DOHH2 (cell line): ENCODE measurements at regions not wholly inside any gene's neighbourhood (a gene's known extent, or its start where the extent isn't known, plus 50 kb on each side); places are given as distances from the start of the nearest gene placed in this dataset.

Experiments
- H3F3A ChIP-seq: fragments of 200-600 bp; sonication (generic), shearing (Covaris generic); 2 replicates; pipeline ENCODE4 v1.6.0; 2016; ENCODE audit warnings: antibody characterized with exemption, mild to moderate bottlenecking; ENCODE audit not compliant: control insufficient read depth, insufficient read depth
- H3K27ac ChIP-seq: fragments of 200-600 bp; sonication (generic); 2 replicates; pipeline ENCODE4 v1.5.1; 2014; ENCODE audit warnings: low read depth, mild to moderate bottlenecking, low read length, moderate library complexity
- H3K27me3 ChIP-seq: fragments of 200-600 bp; sonication (generic); 2 replicates; pipeline ENCODE4 v1.6.1; 2014; ENCODE audit warnings: mild to moderate bottlenecking, low read length, mixed read lengths; ENCODE audit not compliant: control insufficient read depth
- H3K36me3 ChIP-seq: fragments of 200-600 bp; sonication (generic); 2 replicates; pipeline ENCODE4 v1.6.1; 2014; ENCODE audit warnings: mild to moderate bottlenecking, low read length, moderate library complexity, mixed read lengths; ENCODE audit not compliant: control insufficient read depth
- H3K4me1 ChIP-seq: fragments of 200-600 bp; sonication (generic); 2 replicates; pipeline ENCODE4 v1.6.1; 2014; ENCODE audit warnings: mild to moderate bottlenecking, low read length, mixed read lengths; ENCODE audit not compliant: control insufficient read depth
- H3K4me2 ChIP-seq: fragments of 200-600 bp; sonication (generic); 2 replicates; pipeline ENCODE4 v1.6.0; 2014; ENCODE audit warnings: mild to moderate bottlenecking, low read length, moderate library complexity
- H3K4me3 ChIP-seq: fragments of 200-600 bp; sonication (generic); 2 replicates; pipeline ENCODE4 v1.5.1; 2014; ENCODE audit warnings: mild to moderate bottlenecking, low read length, mixed read lengths
- H3K79me2 ChIP-seq: fragments of 200-600 bp; sonication (generic); 2 replicates; pipeline ENCODE4 v1.6.1; 2014; ENCODE audit warnings: mild to moderate bottlenecking, low read length, mixed read lengths; ENCODE audit not compliant: control insufficient read depth
- H3K9me2 ChIP-seq: fragments of 200-600 bp; sonication (generic); replicated peaks from 2 replicates; pipeline ENCODE4 v1.6.1; 2014; ENCODE audit warnings: mild to moderate bottlenecking, low read length, mixed read lengths; ENCODE audit not compliant: control insufficient read depth
- H3K9me3 ChIP-seq: fragments of 200-600 bp; sonication (generic); 2 replicates; pipeline ENCODE4 v1.6.1; 2014; ENCODE audit warnings: antibody characterized with exemption, low read length, mixed read lengths; ENCODE audit not compliant: control insufficient read depth, insufficient read depth
- H4K20me1 ChIP-seq: fragments of 200-600 bp; sonication (generic); 2 replicates; pipeline ENCODE4 v1.6.0; 2014; ENCODE audit warnings: low read depth, mild to moderate bottlenecking, antibody characterized with exemption, low read length, moderate library complexity; ENCODE audit not compliant: control insufficient read depth, insufficient read depth
- CTCF ChIP-seq: fragments of 200-600 bp; sonication (generic); IDR thresholded peaks from one replicate; pipeline ENCODE4 v1.5.1; 2014; ENCODE audit warnings: antibody characterized with exemption, mild to moderate bottlenecking, low read depth, low read length; ENCODE audit not compliant: poor library complexity, severe bottlenecking
- EZH2phosphoT487 ChIP-seq: fragments of 200-600 bp; sonication (generic); IDR thresholded peaks from 2 replicates; pipeline ENCODE4 v1.6.1; 2017; ENCODE audit warnings: borderline replicate concordance, mild to moderate bottlenecking, antibody characterized with exemption, low read length, moderate library complexity, mixed read lengths

GRCh38 chr6:112468359-112468758 is 121.2 kb downstream of the RFPL4B start:
- Histone ChIP-seq H3K4me1 (peaks cover 6% of the 10 kb centered on the region), H3K4me2 (no peak overlapping the region), H3K36me3 (no peaks in the 10 kb centered on the region), H3K4me3 (no peak overlapping the region), H3K27me3 (no peaks in the 10 kb centered on the region), H3K9me2 (no peaks in the 10 kb centered on the region), H3K9me3 (no peaks in the 10 kb centered on the region), H3F3A (no peaks in the 10 kb centered on the region), H4K20me1 (no peaks in the 10 kb centered on the region), H3K79me2 (no peaks in the 10 kb centered on the region), H3K27ac (no peak overlapping the region)
- TF ChIP-seq CTCF (no peak), EZH2phosphoT487 (no peak)

- H3K4me2 ChIP-seq, result no peak overlapping the region
- no peaks in the 10 kb centered on the region for H3F3A ChIP-seq
- no peaks in the 10 kb centered on the region for H3K9me2 ChIP-seq
- no peak overlapping the region for H3K4me3 ChIP-seq
- H3K4me1 ChIP-seq, result peaks cover 6% of the 10 kb centered on the region
- TF ChIP-seq CTCF (no peak), EZH2phosphoT487 (no peak)
- no peak overlapping the region for H3K27ac ChIP-seq
- no peaks in the 10 kb centered on the region for H3K9me3 ChIP-seq
- H4K20me1 ChIP-seq, result no peaks in the 10 kb centered on the region
- H3K79me2 ChIP-seq, result no peaks in the 10 kb centered on the region
- no peaks in the 10 kb centered on the region for H3K36me3 ChIP-seq
- no peaks in the 10 kb centered on the region for H3K27me3 ChIP-seq
Measured at GRCh38 chr6:112469306-112469705, 122.2 kb downstream of the RFPL4B start.

- Histone ChIP-seq H3K79me2 (no peaks in the 10 kb centered on the region), H4K20me1 (no peaks in the 10 kb centered on the region), H3K9me2 (no peaks in the 10 kb centered on the region), H3K4me3 (no peak overlapping the region), H3K9me3 (no peaks in the 10 kb centered on the region), H3F3A (no peaks in the 10 kb centered on the region), H3K4me1 (peaks cover 6% of the 10 kb centered on the region), H3K27ac (no peak overlapping the region), H3K36me3 (no peaks in the 10 kb centered on the region), H3K4me2 (no peak overlapping the region), H3K27me3 (no peaks in the 10 kb centered on the region)
- TF ChIP-seq CTCF (no peak), EZH2phosphoT487 (no peak)
Measured at GRCh38 chr6:112470376-112470775, 123.2 kb downstream of the RFPL4B start.

GRCh38 chr6:112470950-112471349 is 123.8 kb downstream of the RFPL4B start:
- Histone ChIP-seq H3K9me2 (no peaks in the 10 kb centered on the region), H3K9me3 (no peaks in the 10 kb centered on the region), H3K4me1 (peaks cover 6% of the 10 kb centered on the region), H3F3A (no peaks in the 10 kb centered on the region), H3K4me2 (no peak overlapping the region), H3K79me2 (no peaks in the 10 kb centered on the region), H3K27ac (no peak overlapping the region), H3K4me3 (no peak overlapping the region), H3K27me3 (no peaks in the 10 kb centered on the region), H4K20me1 (no peaks in the 10 kb centered on the region), H3K36me3 (no peaks in the 10 kb centered on the region)
- TF ChIP-seq EZH2phosphoT487, result no peak
- TF ChIP-seq CTCF, result no peak
